GM13976 (cell line): ENCODE measurements at regions not wholly inside any gene's neighbourhood (a gene's known extent, or its start where the extent isn't known, plus 50 kb on each side); places are given as distances from the start of the nearest gene placed in this dataset.

Source experiments
- DNase-seq: peaks from one replicate; pipeline ENCODE4 v3.0.0; 2012; ENCODE audit warnings: low spot score
- CTCF ChIP-seq: IDR thresholded peaks from 2 replicates; pipeline ENCODE4 v1.5.1; 2012; ENCODE audit warnings: borderline replicate concordance, mild to moderate bottlenecking; ENCODE audit not compliant: insufficient read depth; ENCODE audit errors: extremely low read depth, missing control alignments, control extremely low read depth
- in situ Hi-C: fragments of 300-500 bp; cut with MboI; formaldehyde crosslinking; loops from one replicate; pipeline ENCODE4 v1.12.0; 2022; ENCODE audit warnings: low sequenced_read_pairs, mixed read lengths, inconsistent platforms; ENCODE audit not compliant: unreplicated experiment

GRCh38 chr18:67597759-67598158 lies 81.2 kb upstream of the DSEL start:
- TF ChIP-seq CTCF = no peak
- no peak for DNase-seq
- in situ Hi-C loops = no loop called here

- no peak for DNase-seq
- TF ChIP-seq CTCF = no peak
- in situ Hi-C loops = no loop called here
Observed at GRCh38 chr18:67596003-67596402, 79.5 kb upstream of the DSEL start.

- TF ChIP-seq CTCF = no peak
- DNase-seq = no peak
- in situ Hi-C loops = no loop called here
Observed at GRCh38 chr18:67590571-67591141, 74.1 kb upstream of the DSEL start.

- no peak for TF ChIP-seq CTCF
- DNase-seq = no peak
- in situ Hi-C loops = no loop called here
Observed at GRCh38 chr18:67589325-67589724, 72.8 kb upstream of the DSEL start.

- in situ Hi-C loops = no loop called here
- TF ChIP-seq CTCF = no peak
- DNase-seq = no peak
Observed at GRCh38 chr18:67586101-67586500, 69.6 kb upstream of the DSEL start.

GRCh38 chr18:67583621-67584020 lies 67.1 kb upstream of the DSEL start:
- in situ Hi-C loops = no loop called here
- no peak for DNase-seq
- TF ChIP-seq CTCF = no peak

- DNase-seq = no peak
- in situ Hi-C loops = no loop called here
- TF ChIP-seq CTCF = no peak
Observed at GRCh38 chr18:67582488-67582887, 66.0 kb upstream of the DSEL start.
